ENCODE measurements at regions not wholly inside any gene's neighbourhood (a gene's known extent, or its start where the extent isn't known, plus 50 kb on each side); places are given as distances from the start of the nearest gene placed in this dataset.

DNA sequence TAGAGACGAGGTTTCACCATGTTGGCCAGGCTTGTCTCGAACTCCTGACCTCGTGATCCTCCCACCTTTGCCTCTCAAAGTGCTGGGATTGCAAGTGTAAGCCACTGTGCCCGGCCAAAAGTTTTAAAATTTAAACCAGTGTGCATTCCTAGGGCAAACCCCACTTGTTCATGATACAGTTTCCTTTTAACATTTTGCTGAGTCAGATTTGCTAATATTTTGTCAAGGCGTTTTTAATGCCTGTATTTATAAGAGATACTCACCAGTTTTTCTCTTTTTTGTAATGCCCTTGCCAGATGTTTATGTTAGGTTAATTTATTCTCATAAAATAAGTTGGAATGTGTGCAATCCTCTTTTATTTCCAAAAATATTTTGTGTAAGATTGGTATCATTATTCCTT, 927.4 kb downstream of the DNAJB9 start:
- TF ChIP-seq CTCF (IDR thresholded peaks at IDR 0.05; ENCODE audit: low read length) (no peak), EZH2 (optimal IDR thresholded peaks at IDR 0.05; ENCODE audit: low read depth, low read length) (no peak)

All from MM.1S (cell line).